GM12878 (cell line): ENCODE measurements at regions not wholly inside any gene's neighbourhood (a gene's known extent, or its start where the extent isn't known, plus 50 kb on each side); places are given as distances from the start of the nearest gene placed in this dataset.

ENCODE experiments used
- ATAC-seq: fragments of 200-7000 bp; cut with Tn5 transposase; 3 replicates; pipeline ENCODE4 v1.9.1; 2020; ENCODE audit warnings: mild to moderate bottlenecking, moderate library complexity
- BruUV-seq: library from RNA; stranded (reverse); fragments of 400-500 nt; replicated peaks from 2 replicates; lab custom pipeline; 2021; lab: Mats Ljungman, UMichigan
- CTCF ChIA-PET: fragments of 300-600 bp; sonication (Branson Sonifier 250); formaldehyde crosslinking; extraction: SDS; loops from one replicate; lab custom pipeline; 2021; ENCODE audit warnings: inconsistent platforms; lab: Yijun Ruan, JAX
- POLR2A ChIA-PET: fragments of 350-600 bp; formaldehyde crosslinking; extraction: SDS; loops from one replicate; lab custom pipeline; 2021; ENCODE audit warnings: inconsistent platforms; lab: Charles Lee
- RAD21 ChIA-PET: fragments of 300-600 bp; sonication (Branson Sonifier 250); formaldehyde crosslinking; loops from one replicate; lab custom pipeline; 2023; ENCODE audit warnings: antibody characterized with exemption; ENCODE audit not compliant: unreplicated experiment; lab: Charles Lee
- SMC1A ChIA-PET: fragments of 300-600 bp; sonication (Branson Sonifier 250); formaldehyde crosslinking; loops from one replicate; lab custom pipeline; 2023; ENCODE audit not compliant: unreplicated experiment, uncharacterized antibody; lab: Charles Lee
- DNase-seq: peaks from one replicate; pipeline ENCODE4 v3.0.0-alpha.2; 2011; ENCODE audit warnings: low read depth, low spot score
- FAIRE-seq: peaks from 3 replicates; lab custom pipeline; 2011; peaks lifted over from hg19 to GRCh38; lab: Jason Lieb, UNC
- H2AFZ ChIP-seq: 2 replicates; pipeline ENCODE4 v1.6.0; 2011; ENCODE audit warnings: low read depth, low read length, control low read depth; ENCODE audit not compliant: control insufficient read depth
- H3K27ac ChIP-seq: 2 replicates; pipeline ENCODE4 v1.5.1; 2011; ENCODE audit warnings: control low read depth; ENCODE audit not compliant: control insufficient read depth, insufficient read depth
- H3K27me3 ChIP-seq, 2 experiments: replicated peaks in 1 of 2; 2 replicates each; pipeline versions ENCODE4 v1.6.0 to v1.6.1; 2011; ENCODE audit warnings: low read length in 1 of 2; ENCODE audit not compliant: control insufficient read depth in 2 of 2, insufficient read depth in 2 of 2
- H3K36me3 ChIP-seq, 2 experiments: 2 replicates each; pipeline ENCODE4 v1.5.1; 2011; ENCODE audit warnings: low read length in 1 of 2; ENCODE audit not compliant: control insufficient read depth in 2 of 2, insufficient read depth in 2 of 2
- H3K4me1 ChIP-seq: 2 replicates; pipeline ENCODE4 v1.6.1; 2011; ENCODE audit warnings: mild to moderate bottlenecking, low read length, moderate library complexity, mixed read lengths; ENCODE audit not compliant: control insufficient read depth, insufficient read depth
- H3K4me2 ChIP-seq: 2 replicates; pipeline ENCODE4 v1.6.0; 2011; ENCODE audit warnings: control low read depth; ENCODE audit not compliant: control insufficient read depth, insufficient read depth
- H3K4me3 ChIP-seq: fragments of 200-600 bp; sonication (generic); 2 replicates; pipeline ENCODE4 v1.5.1; 2016
- H3K79me2 ChIP-seq: 2 replicates; pipeline ENCODE4 v1.6.0; 2011; ENCODE audit warnings: low read length; ENCODE audit not compliant: control insufficient read depth, insufficient read depth
- H3K9ac ChIP-seq: 2 replicates; pipeline ENCODE4 v1.8.0; 2011; ENCODE audit warnings: low read length, control low read depth, mixed read lengths; ENCODE audit not compliant: control insufficient read depth, insufficient read depth
- H3K9me3 ChIP-seq: replicated peaks from 3 replicates; pipeline ENCODE4 v1.5.1; 2011; ENCODE audit warnings: mild to moderate bottlenecking, low read length; ENCODE audit not compliant: control insufficient read depth, insufficient read depth
- H4K20me1 ChIP-seq: 2 replicates; pipeline ENCODE4 v1.6.0; 2011; ENCODE audit not compliant: control insufficient read depth, insufficient read depth
- ATF7 ChIP-seq: fragments of 450-650 bp; IDR thresholded peaks from 2 replicates; pipeline ENCODE4 v1.6.1; 2016; ENCODE audit warnings: low read depth, mild to moderate bottlenecking
- CEBPZ ChIP-seq: fragments of 150-350 bp; IDR thresholded peaks from 2 replicates; pipeline ENCODE4 v1.6.1; 2016; ENCODE audit warnings: low read depth, low read length
- FOXK2 ChIP-seq: fragments of 450-650 bp; IDR thresholded peaks from 2 replicates; pipeline ENCODE4 v1.6.1; 2017; ENCODE audit warnings: mild to moderate bottlenecking, moderate library complexity
- FOXM1 ChIP-seq: IDR thresholded peaks from 2 replicates; pipeline ENCODE4 v1.6.1; 2012; ENCODE audit warnings: low read depth, mild to moderate bottlenecking, inconsistent platforms, low read length, moderate library complexity
- NR2F1 ChIP-seq: fragments of 450-650 bp; conservative IDR thresholded peaks from 2 replicates; pipeline ENCODE4 v1.6.1; 2017; ENCODE audit warnings: mild to moderate bottlenecking
- PAX8 ChIP-seq: fragments of 450-650 bp; IDR thresholded peaks from 2 replicates; pipeline ENCODE4 v1.6.1; 2017; ENCODE audit warnings: mild to moderate bottlenecking, moderate library complexity
- RB1 ChIP-seq: fragments of 450-650 bp; formaldehyde crosslinking; IDR thresholded peaks from 2 replicates; pipeline ENCODE4 v1.6.1; 2017; ENCODE audit warnings: mild to moderate bottlenecking, borderline replicate concordance
- TARDBP ChIP-seq: IDR thresholded peaks from 2 replicates; pipeline ENCODE4 v1.6.1; 2016; ENCODE audit warnings: borderline replicate concordance
- TCF12 ChIP-seq: IDR thresholded peaks from 2 replicates; pipeline ENCODE4 v1.6.1; 2011; ENCODE audit warnings: low read depth, mild to moderate bottlenecking, low read length
- ZSCAN29 ChIP-seq: fragments of 450-650 bp; IDR thresholded peaks from 2 replicates; pipeline ENCODE4 v1.6.1; 2017; ENCODE audit warnings: mild to moderate bottlenecking, moderate library complexity
- WGBS: methylation state at CpG from one replicate; pipeline ENCODE4 v1.1.6; 2016; ENCODE audit warnings: low lambda C conversion rate; ENCODE audit not compliant: insufficient replicate concordance, insufficient coverage; ENCODE audit errors: missing lambda C conversion rate; 5-methylcytosine and 5-hydroxymethylcytosine counted together
- in situ Hi-C: fragments of 300-500 bp; cut with MboI; formaldehyde crosslinking; loops from 9 replicates; pipeline ENCODE4 v1.14.3; 2018; ENCODE audit warnings: mixed read lengths
- intact Hi-C: fragments of 100-400 bp; cut with micrococcal nuclease; formaldehyde crosslinking; loops from one replicate; pipeline ENCODE4 v1.14.2; 2022; ENCODE audit not compliant: unreplicated experiment
- TF ChIP-seq, protein P1 (sequence below): fragments of 450-650 bp; formaldehyde crosslinking; IDR thresholded peaks from 2 replicates; pipeline ENCODE4 v1.4.0; 2020; ENCODE audit warnings: mild to moderate bottlenecking, moderate library complexity
- TF ChIP-seq, protein P2 (sequence below): IDR thresholded peaks from 2 replicates; pipeline ENCODE4 v1.6.1; 2011; ENCODE audit warnings: borderline replicate concordance, low read depth, mild to moderate bottlenecking, moderate library complexity, low read length; ENCODE audit not compliant: insufficient read depth, poor library complexity, severe bottlenecking

- TF ChIP-seq TARDBP, result no peak
- TF ChIP-seq, protein P1, sequence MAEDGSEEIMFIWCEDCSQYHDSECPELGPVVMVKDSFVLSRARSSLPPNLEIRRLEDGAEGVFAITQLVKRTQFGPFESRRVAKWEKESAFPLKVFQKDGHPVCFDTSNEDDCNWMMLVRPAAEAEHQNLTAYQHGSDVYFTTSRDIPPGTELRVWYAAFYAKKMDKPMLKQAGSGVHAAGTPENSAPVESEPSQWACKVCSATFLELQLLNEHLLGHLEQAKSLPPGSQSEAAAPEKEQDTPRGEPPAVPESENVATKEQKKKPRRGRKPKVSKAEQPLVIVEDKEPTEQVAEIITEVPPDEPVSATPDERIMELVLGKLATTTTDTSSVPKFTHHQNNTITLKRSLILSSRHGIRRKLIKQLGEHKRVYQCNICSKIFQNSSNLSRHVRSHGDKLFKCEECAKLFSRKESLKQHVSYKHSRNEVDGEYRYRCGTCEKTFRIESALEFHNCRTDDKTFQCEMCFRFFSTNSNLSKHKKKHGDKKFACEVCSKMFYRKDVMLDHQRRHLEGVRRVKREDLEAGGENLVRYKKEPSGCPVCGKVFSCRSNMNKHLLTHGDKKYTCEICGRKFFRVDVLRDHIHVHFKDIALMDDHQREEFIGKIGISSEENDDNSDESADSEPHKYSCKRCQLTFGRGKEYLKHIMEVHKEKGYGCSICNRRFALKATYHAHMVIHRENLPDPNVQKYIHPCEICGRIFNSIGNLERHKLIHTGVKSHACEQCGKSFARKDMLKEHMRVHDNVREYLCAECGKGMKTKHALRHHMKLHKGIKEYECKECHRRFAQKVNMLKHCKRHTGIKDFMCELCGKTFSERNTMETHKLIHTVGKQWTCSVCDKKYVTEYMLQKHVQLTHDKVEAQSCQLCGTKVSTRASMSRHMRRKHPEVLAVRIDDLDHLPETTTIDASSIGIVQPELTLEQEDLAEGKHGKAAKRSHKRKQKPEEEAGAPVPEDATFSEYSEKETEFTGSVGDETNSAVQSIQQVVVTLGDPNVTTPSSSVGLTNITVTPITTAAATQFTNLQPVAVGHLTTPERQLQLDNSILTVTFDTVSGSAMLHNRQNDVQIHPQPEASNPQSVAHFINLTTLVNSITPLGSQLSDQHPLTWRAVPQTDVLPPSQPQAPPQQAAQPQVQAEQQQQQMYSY (CRISPR knock-in tag), result no peak
- no peak for TF ChIP-seq RB1
- TF ChIP-seq, all 136 proteins: peak for 0
Observed at GRCh38 chr6:164563924-164564323, 745.5 kb downstream of the C6orf118 start (continued).

GRCh38 chr6:164561656-164562055 is 747.7 kb downstream of the C6orf118 start:
- ChIA-PET POLR2A (no interaction called here), RAD21 (no interaction called here), SMC1A (no interaction called here), CTCF (no interaction called here)
- Histone ChIP-seq H3K4me2 (no peak overlapping the region), H3K27ac (no peak overlapping the region), H3K4me1 (no peaks in the 10 kb centered on the region), H3K27me3 (no peaks in the 10 kb centered on the region), H3K9me3 (no peaks in the 10 kb centered on the region; the same call in 2 of the 3 replicates), H3K9ac (no peak overlapping the region), H3K79me2 (no peaks in the 10 kb centered on the region), H4K20me1 (no peaks in the 10 kb centered on the region), H3K4me3 (no peak overlapping the region), H2AFZ (no peak overlapping the region), H3K36me3 (no peaks in the 10 kb centered on the region)
- no TSS peak for BruUV-seq
- DNase-seq (no peak), FAIRE-seq (no peak), ATAC-seq (no peak)
- 0% methylated on average over 1 of the region's 1 CpG for WGBS
- intact Hi-C loops (no loop called here), in situ Hi-C loops (no loop called here)
- TF ChIP-seq, protein P1 (CRISPR knock-in tag), result no peak
- TF ChIP-seq FOXM1 (no peak), PAX8 (no peak), FOXK2 (no peak), ZSCAN29 (no peak), CEBPZ (no peak), TCF12 (no peak), ATF7 (no peak), NR2F1 (no peak)
- TF ChIP-seq, protein P2, sequence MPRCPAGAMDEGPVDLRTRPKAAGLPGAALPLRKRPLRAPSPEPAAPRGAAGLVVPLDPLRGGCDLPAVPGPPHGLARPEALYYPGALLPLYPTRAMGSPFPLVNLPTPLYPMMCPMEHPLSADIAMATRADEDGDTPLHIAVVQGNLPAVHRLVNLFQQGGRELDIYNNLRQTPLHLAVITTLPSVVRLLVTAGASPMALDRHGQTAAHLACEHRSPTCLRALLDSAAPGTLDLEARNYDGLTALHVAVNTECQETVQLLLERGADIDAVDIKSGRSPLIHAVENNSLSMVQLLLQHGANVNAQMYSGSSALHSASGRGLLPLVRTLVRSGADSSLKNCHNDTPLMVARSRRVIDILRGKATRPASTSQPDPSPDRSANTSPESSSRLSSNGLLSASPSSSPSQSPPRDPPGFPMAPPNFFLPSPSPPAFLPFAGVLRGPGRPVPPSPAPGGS, result no peak
